ENCODE measurements at regions not wholly inside any gene's neighbourhood (a gene's known extent, or its start where the extent isn't known, plus 50 kb on each side); places are given as distances from the start of the nearest gene placed in this dataset.

- no peak for DNase-seq (ENCODE audit: low spot score)
These were observed 421.4 kb upstream of the LRRC7 start for GRCh38 chr1:69146303-69146702.

- DNase-seq (ENCODE audit: low spot score): no peak
These were observed 419.0 kb upstream of the LRRC7 start for GRCh38 chr1:69148731-69149130.

DNA sequence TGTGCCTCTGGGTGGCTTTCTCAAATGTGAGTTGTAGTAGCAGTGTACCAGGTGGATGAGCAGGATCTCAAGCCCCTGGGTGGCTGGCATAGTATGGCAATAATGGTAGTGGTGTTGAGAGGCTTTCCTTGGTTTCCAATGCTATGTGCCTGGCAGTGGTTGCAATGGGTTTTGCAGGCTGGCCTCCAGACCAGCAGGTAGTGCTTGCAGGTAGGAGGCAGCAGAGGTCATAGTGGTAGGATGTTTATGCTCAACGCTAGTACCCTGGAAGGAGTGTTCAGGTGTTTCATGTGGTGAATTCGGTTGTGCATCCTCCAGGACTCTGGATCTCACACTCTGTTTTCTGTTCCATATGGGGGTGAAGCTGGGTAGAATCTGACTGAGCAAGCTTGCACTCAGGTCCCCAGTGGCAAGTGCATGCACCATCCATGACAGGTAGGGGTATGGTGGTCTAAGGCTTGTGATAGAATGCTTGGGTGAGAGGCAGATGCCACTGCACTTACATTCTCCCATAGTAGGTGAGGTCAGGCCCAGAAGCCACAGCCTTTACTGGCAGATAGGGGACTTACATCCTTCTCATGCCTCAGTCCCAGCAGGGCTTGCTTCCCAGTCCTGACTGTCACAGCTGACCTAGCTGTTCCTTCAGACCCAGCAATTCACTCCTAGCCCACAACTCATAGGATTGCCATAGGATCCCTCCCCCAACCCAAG, 410.5 kb upstream of the LRRC7 start:
- DNase-seq (ENCODE audit: low spot score): no peak

GRCh38 chr1:69163241-69163640, 404.5 kb upstream of the LRRC7 start:
- no peak for DNase-seq (ENCODE audit: low spot score)

DNA sequence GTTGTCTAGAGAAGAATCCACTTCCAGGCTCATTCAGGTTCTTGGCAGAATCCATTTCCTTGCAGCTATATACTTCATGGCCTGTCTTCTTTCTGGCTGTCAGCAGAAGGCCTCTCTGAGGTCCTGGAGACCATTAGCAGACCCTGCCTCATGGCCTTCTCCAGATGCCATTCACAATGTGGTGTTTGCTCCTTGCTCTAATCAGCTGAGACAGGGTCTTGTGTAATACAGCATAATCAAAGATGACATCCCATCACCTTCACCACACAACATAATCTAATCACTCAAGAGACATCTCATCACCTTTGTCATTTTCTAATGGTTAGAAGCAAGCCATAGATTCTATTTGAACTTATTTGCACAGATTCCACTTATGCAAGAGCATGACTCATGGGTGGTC, 403.9 kb upstream of the LRRC7 start:
- DNase-seq (ENCODE audit: low spot score): no peak

GRCh38 chr1:69167876-69168275, 399.8 kb upstream of the LRRC7 start:
- no peak for DNase-seq (ENCODE audit: low spot score)

- peak; percentile 30 for DNase-seq (ENCODE audit: low spot score)
These were observed 396.5 kb upstream of the LRRC7 start for GRCh38 chr1:69171248-69171647.

DNA sequence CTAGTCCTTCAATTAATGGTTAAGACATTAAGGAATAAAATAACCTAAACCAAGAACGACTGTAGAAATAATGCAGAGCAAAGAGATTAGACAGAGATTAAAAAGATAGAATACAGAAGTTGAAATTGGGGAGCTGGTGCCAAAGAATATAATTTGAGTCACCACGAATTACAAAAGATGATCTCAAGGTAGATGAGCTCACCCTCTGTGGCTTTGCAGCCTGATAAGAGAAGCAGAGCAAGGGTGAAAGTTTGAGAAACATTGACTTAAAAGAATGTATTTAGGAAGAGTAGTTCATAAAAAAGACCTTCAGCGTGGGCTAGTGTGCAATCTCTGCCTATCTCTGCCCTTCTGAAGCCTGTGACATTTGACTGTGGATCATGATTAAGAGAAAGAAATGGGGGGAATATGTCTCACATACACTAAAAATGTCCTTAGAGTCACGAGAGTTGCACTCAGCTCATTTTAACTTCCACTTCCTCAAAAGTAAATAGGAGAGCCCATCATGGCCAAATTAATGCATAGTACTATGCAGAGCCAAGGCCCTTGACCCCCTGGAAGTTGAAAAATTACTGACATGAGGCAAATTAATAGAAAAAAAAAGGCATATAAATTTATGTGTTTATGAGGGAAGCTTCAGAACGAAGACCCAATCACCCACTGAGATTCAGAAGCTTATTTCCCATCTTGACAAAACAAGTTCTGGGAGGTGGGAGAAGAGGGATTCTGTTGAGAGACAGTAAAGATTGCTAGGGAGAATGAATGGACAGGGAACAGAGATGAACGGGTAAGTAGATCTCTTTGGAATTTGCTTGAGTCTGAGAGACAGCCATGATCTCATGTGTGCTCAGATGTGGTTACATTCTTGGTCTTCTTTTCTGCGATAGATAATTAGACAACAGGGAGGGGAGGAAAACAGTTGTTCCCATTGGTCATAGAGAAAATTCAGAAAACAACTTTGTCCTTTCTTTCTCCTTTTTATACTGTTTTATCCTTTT, 395.4 kb upstream of the LRRC7 start:
- DNase-seq (ENCODE audit: low spot score): peak; percentile 54

GRCh38 chr1:69175053-69175452, 392.7 kb upstream of the LRRC7 start:
- DNase-seq (ENCODE audit: low spot score): no peak

DNA sequence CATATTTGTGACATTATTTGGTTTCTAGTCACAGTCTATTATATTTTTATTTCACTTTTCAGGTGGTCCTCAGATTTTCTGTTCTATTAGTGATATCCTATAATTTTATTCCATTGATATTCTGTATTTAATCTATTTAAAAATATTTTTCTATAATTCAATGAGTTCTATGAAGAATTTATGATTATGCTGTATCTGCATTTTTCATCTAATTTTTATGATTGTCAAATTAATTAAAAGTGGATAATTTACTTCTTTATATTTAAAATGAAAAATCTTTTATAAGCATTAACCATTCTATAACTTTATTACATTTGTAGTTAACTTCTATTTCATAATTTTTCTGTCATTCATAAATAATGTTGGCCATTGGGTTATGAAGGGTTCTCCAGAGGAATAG, 387.4 kb upstream of the LRRC7 start:
- DNase-seq (ENCODE audit: low spot score): no peak

DNA sequence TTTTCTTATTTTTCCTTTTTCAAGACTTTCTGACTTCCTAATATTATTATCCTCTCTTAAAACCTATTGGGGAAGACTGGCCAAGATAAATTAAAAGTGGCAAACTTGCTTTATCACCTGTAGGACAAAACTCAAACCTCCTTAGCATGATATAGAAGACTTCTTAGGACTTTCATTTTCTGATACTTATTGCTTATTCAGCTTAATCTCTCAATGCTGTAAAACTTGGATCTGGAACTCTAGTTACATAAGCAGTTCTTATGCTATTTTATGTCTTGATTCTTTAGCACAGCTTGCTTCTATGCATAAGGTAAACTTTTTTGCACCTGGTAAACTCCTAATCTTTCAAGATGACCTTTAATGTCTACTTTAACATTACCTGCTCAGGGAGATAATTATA, 382.3 kb upstream of the LRRC7 start:
- DNase-seq (ENCODE audit: low spot score): no peak

DNA sequence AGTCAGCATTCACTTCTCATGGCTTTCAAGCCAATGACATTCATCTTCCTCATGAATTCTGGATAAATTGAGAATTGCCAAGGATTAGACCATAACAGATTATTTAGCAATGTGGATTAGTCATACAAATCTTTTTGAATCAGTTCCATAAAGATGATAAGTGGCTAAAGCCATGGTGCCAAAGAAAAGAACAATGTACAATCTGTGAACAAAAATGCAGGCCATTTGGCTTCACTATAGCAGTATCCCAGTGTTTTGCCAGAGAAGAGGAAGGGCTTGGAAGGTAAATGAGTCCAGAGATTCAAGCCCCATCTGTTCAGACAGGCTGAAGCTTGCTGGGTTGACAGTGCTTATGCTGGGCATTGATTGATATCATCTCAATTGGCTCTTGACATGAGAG, 376.4 kb upstream of the LRRC7 start:
- no peak for DNase-seq (ENCODE audit: low spot score)

- no peak for DNase-seq (ENCODE audit: low spot score)
These were observed 372.6 kb upstream of the LRRC7 start for GRCh38 chr1:69195136-69195535.

GRCh38 chr1:69196071-69196470, 371.7 kb upstream of the LRRC7 start:
- no peak for DNase-seq (ENCODE audit: low spot score)

DNA sequence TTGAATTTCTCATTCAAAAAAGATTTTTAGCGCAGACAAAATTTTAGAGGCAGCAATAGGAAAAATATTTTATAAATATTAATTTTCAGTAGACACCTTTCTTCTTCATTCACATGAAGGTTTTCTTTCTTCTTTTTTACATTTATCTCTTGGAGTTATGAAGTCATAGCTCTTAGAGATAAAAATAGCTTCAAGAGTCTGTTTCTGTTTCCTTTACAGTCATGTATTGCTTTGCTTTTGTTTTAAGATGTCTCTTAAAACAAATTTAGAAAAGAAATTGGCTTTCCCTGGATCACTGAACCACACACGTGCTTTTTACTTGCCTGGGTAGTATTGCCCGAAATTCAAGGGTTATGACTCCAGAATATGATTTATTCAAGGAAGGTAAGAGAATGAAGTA, 369.9 kb upstream of the LRRC7 start:
- DNase-seq (ENCODE audit: low spot score): no peak

- no peak for DNase-seq (ENCODE audit: low spot score)
These were observed 366.0 kb upstream of the LRRC7 start for GRCh38 chr1:69201716-69202115.

- DNase-seq (ENCODE audit: low spot score): peak; percentile 17
These were observed 364.6 kb upstream of the LRRC7 start for GRCh38 chr1:69203166-69203565.

DNA sequence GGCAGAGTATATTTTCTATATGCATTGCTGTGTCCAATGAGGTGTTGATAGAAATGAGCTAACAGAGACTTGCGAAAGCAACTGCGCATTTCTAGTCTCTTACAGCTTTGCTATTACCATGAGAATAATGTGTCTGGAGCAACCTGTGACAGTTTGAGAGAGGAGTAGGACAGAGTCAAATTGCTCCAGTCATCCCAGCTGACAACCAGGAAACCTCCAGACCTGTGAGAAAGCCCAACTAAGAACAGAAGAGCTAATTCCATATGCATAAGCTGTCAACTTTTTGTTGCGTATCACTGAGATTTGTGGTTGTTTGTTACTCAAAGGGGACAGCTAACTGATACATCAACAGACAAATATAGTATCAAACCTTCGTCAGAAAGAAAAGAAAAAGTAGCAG, 354.1 kb upstream of the LRRC7 start:
- DNase-seq (ENCODE audit: low spot score): no peak

DNA sequence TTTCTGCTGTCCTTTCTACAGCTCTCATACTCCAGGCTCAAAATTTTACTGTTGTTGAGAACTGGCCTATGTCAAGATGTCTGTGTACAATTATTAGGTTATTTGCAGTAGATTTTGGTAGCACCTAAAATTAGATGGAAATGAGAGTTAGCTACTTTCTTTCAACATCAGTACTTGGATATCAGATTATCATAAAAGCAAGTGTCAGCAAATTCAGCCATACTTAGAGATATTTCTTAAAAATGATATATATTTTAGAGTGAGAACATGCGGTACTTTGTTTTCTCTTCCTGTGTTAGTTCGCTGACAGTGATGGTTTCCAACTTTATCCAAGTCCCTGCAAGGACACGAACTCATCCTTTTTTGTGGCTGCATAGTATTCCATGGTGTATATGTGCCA, 351.8 kb upstream of the LRRC7 start:
- no peak for DNase-seq (ENCODE audit: low spot score)

GRCh38 chr1:69220672-69221071, 347.1 kb upstream of the LRRC7 start:
- no peak for DNase-seq (ENCODE audit: low spot score)

GRCh38 chr1:69221524-69221923, 346.2 kb upstream of the LRRC7 start:
- no peak for DNase-seq (ENCODE audit: low spot score)

- no peak for DNase-seq (ENCODE audit: low spot score)
These were observed 344.6 kb upstream of the LRRC7 start for GRCh38 chr1:69223156-69223555.

DNA sequence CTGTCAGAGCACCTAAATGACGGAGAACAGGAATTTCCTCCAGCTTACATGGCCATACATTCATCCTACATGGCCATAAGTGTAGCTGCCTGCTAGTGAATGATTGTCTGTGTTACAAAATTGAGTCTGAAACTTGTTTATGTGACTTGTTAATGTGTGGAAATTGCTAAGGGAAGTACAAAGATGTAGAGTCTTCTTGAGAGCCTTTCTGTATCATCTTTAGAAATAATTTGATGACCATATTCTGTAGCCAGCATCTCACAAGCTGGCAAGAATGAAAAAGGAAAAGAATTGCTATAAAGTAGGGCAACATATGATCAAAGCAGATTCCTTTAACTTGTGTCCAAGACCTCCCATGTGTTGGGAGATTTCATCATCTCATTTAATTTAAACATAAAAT, 339.2 kb upstream of the LRRC7 start:
- no peak for DNase-seq (ENCODE audit: low spot score)

Data from umbilical cord (tissue), 1 donor.